HG03439 (cell line): ENCODE measurements at regions not wholly inside any gene's neighbourhood (a gene's known extent, or its start where the extent isn't known, plus 50 kb on each side); places are given as distances from the start of the nearest gene placed in this dataset.

Experiments
- ATAC-seq: cut with Tn5 transposase; IDR thresholded peaks from one replicate; pipeline ENCODE4 v1.9.1; 2021; ENCODE audit warnings: mild to moderate bottlenecking, moderate library complexity; ENCODE audit not compliant: unreplicated experiment

GRCh38 chr4:163582703-163583102 lies 88.2 kb downstream of the TMA16 start:
- ATAC-seq, result no peak

- ATAC-seq, result peak; percentile 46
Observed at GRCh38 chr4:163587867-163588266, 93.4 kb downstream of the TMA16 start.

- no peak for ATAC-seq
Observed at GRCh38 chr4:163588532-163588931, 94.0 kb downstream of the TMA16 start.

DNA sequence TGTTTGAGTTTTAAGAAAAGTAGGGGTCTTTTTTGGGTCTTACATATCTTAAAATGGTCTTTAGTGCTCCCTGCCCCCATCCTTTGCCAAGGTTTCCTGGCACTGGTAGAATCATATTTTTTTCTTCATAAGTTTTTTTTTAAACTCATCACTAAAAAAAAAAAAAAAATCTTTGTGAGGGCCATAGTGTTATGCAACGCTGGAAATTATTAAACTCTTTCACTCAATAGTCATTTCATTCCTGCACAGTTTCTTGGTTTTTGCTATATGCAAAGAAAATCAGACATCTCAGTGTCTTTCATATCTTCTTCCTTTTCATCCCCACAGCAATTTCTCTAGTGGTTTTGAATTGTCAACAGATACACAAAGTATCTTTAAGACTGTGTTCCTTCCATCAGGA lies 95.6 kb downstream of the TMA16 start:
- ATAC-seq, result no peak

GRCh38 chr4:163590619-163591264 lies 96.3 kb downstream of the TMA16 start:
- ATAC-seq, result no peak

- ATAC-seq, result peak; percentile 86
Observed at GRCh38 chr4:163591614-163592020, 97.1 kb downstream of the TMA16 start.

DNA sequence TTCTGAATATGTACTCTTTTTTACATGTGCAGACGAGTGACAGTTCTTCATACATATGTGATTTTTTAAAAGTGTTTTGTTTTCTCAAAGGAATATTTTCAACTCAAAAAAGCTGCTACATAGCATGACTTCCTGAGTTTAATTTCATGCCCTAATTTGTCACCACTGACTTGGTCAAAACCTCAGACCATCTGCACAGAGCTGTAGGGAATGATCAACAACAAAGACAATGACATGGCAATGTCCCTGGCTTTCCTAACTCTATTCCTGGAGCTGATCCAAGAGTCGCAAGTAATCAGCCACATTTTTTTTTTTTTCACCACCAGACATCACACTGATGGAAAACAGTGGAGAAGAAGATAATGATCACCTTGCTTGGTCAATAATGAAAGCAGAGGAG lies 97.7 kb downstream of the TMA16 start:
- no peak for ATAC-seq

GRCh38 chr4:163595580-163595979 lies 101.1 kb downstream of the TMA16 start:
- no peak for ATAC-seq

DNA sequence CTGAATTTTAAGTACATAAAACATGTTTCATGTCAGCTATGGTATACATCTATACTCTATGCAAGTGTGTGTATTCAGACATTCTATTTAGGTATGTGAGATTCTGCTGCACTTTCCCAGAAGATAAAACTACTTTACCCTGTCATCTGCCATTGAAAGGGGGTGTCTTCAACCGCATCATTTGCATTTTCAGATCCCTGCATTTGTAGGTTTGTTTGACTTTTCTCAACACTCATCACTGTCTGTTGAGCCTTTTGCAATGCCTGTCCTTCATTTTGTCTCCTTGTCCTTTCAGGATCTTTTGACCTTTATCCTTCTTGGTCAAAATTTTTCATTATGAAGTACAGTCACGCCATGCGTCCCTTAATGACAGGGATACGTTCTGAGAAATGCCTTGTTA lies 103.5 kb downstream of the TMA16 start:
- peak; percentile 89 for ATAC-seq

- peak; percentile 34 for ATAC-seq
Observed at GRCh38 chr4:163598489-163598888, 104.0 kb downstream of the TMA16 start.

GRCh38 chr4:163600727-163601126 lies 106.2 kb downstream of the TMA16 start:
- no peak for ATAC-seq

- peak; percentile 38 for ATAC-seq
Observed at GRCh38 chr4:163603257-163603656, 108.8 kb downstream of the TMA16 start.

DNA sequence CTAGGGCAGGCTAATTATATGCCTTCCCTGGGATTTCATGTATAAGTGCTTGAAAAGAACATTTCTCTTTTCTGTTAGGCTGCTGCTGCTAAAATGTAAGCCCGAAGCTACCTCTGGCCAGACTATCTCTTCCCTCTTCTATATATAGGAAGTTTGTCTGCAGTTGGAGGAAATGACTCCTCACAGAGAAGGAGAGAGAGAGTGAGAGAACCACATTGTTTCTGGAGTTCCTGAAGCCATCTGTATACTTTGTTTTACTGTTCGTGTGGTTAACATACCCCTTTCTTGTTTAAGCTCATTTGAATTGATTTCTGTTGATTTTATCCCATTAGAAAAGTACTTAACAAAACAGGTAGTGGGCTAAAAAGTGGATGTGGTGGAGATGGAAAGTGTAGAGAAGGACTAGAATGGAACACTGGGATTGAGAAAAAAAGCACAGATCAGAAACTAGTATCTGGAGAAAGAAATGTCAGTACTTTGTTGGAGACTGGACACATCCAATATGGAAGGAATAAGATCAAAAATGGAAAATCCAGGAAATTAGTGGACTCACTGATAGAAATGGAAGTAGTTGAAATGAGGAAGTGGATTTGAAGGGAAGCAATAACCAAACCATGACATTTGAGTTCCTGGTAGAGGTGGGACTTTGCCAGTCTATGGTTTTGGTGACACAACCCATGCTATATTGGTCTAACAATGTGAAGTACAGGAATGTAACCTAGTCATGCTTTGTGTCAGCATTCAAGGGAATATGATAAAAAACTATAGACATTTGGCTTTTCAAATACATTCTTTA lies 112.6 kb downstream of the TMA16 start:
- ATAC-seq, result no peak

DNA sequence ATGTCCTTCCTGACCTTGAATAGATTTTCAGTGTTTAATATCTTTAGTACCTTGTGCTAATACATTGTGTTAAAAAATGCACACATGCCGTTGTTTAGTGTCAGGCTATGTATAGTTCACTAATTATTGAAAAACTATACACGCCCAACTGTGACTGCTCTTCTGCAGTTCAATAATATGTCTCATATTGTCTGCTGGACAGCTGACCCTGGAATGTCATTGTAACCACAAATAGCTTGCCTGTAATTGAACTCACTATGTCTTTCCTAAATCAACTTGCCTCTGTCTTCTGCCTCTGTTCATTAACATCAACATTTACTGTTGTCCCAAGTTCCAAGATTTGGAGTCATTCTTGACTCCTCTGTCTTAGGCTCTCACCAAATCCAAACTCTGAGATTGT lies 114.5 kb downstream of the TMA16 start:
- ATAC-seq, result no peak

DNA sequence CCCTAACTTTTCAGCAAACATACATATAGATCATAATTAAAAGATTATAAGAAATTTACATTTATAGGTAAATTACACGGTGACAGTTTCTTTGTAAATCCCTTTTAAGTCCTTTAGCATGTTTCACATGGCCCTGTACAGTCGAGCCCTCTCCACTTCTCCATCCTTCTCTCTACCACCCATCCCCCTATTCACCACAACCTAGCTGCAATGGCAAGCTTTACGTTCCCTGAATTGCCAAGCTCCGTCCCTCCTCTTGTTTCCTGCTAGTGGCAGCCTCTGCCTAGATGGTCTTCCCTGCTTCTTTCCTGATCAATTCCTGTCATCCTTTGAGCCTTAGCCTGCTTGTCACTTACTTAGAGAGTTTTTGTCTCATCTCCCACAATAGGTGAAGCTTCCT lies 116.2 kb downstream of the TMA16 start:
- no peak for ATAC-seq

GRCh38 chr4:163611182-163611581 lies 116.7 kb downstream of the TMA16 start:
- no peak for ATAC-seq

DNA sequence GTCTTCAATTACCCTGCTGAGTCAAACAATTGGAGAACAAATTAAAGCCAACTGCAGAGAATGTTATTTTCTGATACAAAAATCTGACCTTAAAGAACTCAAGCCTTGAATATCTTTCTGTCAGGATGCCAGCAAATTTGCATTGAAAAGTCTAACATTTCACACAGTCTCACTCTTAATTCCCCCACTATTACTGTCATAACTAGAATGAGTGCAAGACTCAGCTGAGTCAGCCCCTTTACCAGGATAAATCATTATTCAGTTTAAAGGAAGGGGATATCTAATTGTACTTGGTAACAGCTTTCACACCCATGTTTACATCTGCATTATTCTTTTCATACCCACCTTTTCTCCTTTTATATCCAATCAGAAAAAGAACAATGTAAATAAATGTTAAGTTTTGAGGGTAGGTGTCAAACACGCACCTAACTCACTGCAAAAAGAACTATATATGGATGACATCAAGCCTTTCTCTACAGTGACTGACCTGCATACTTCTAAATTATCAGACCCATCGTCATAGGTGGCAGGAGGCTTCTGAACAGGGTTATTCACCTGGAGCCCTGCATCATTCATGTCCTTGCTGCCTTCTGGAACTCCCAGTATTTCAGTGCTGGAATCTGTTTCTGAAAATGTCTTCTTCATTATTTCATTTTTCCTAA lies 117.4 kb downstream of the TMA16 start:
- peak; percentile 67 for ATAC-seq

DNA sequence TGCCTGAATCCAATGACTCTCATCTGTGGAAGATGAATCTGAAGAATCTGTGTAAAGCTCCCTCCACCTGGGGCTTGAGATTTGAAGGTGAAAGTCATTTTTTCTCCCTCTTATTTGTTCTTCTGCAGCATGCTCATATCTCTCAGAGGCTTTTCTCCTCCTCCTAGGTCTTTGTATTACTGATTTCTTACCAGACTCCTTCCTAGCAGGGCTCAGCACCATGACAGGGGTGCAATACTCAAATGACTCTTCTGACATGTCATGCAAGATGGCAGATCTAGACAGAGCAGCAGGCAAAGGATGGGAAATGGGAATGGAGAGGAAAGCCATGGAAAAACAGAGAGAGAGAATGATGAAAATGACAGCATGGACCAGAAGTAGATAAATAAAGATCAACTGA lies 118.3 kb downstream of the TMA16 start:
- no peak for ATAC-seq

GRCh38 chr4:163613383-163613782 lies 118.9 kb downstream of the TMA16 start:
- no peak for ATAC-seq

DNA sequence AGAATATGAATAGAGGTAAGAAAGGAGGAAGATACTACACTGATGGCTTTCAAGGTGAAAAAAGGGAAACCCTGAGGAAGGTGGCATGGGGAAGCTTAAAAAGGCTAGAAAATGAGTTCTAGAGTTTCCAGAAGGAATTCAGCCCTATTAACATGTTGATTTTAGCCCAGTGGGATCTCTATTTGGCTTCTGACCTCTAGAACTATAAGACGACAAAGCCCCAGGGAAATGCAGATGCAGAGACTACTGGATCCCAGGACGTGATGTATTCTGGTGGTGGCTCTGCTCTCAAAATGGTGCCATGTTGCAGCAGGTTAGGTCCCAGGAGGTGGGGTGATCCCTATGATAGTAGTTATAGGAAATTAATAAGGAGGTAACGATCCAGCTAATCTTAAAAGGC lies 120.4 kb downstream of the TMA16 start:
- no peak for ATAC-seq

DNA sequence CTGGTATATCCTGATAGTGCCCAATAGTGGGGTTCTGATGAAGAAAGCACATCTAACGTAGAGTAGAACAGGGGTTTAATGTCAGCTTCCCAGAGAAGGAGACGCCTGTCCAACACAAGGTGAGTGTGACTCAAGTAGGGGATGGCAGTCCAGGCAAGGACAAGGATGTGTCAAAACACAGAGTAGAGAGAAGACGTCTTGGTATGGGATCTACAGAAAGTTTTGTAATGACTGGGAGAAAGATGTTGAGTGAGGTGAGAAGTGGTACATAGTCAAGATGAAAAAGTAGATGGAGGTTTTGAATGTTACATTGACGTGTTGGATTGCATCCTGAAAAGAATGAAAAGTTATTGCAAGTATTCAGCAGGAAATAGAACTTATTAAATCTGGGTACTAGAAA lies 124.4 kb downstream of the TMA16 start:
- no peak for ATAC-seq

- no peak for ATAC-seq
Observed at GRCh38 chr4:163620738-163621137, 126.2 kb downstream of the TMA16 start.
